Limb (tissue), 2 donors: ENCODE measurements at regions not wholly inside any gene's neighbourhood (a gene's known extent, or its start where the extent isn't known, plus 50 kb on each side); places are given as distances from the start of the nearest gene placed in this dataset.

Experiments used
- DNase-seq, 2 donors: peaks; one replicate each; pipeline ENCODE4 v3.0.0-alpha.2; 2016; ENCODE audit errors: extremely low spot score in 2 of 2

DNA sequence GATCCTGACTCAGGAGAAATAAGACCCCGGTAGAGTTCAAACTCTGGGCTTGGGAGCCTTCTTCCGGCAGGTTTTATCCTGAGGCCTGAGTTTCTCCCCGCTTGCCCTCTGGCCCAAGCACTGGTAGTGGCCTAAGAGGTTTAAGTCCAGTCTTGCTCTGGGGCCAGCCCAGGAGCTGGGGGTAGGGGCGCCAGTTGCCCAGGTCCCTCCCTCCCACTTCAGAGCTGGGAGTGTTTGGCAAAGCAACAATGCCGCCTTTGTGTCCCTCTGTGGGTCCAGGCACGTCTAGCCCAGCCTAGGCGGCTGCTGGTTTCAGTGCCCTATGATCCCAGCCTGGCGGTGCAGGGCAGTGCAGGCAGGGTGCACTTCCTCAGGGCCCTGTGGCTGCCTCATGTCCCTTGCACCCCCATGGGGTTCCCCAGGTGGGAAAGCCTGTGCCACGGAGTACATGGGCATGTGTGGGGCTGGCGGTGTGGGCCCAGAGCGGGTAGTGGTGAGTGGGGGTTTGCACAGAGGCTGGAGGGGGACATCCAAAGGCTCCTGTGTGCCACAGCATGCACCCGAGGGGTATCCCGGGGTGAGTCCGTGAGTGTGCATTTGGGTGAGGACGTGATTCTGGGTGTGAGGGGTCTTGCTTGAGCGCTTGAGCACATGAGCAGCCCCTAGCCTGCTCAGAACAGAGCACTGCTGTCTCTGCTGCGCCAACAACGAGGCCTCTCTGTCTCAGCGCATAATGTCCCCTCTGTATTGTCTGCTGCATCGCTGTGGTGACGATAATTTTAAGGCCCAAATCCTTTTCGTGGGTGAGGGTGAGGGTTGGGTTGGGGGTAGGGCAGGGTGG is 61.7 kb upstream of the PSD2 start:
- DNase-seq = peak in 1 of 2 donors; percentile 62

GRCh38 chr5:139734539-139734916 is 61.1 kb upstream of the PSD2 start:
- no peak for DNase-seq

DNA sequence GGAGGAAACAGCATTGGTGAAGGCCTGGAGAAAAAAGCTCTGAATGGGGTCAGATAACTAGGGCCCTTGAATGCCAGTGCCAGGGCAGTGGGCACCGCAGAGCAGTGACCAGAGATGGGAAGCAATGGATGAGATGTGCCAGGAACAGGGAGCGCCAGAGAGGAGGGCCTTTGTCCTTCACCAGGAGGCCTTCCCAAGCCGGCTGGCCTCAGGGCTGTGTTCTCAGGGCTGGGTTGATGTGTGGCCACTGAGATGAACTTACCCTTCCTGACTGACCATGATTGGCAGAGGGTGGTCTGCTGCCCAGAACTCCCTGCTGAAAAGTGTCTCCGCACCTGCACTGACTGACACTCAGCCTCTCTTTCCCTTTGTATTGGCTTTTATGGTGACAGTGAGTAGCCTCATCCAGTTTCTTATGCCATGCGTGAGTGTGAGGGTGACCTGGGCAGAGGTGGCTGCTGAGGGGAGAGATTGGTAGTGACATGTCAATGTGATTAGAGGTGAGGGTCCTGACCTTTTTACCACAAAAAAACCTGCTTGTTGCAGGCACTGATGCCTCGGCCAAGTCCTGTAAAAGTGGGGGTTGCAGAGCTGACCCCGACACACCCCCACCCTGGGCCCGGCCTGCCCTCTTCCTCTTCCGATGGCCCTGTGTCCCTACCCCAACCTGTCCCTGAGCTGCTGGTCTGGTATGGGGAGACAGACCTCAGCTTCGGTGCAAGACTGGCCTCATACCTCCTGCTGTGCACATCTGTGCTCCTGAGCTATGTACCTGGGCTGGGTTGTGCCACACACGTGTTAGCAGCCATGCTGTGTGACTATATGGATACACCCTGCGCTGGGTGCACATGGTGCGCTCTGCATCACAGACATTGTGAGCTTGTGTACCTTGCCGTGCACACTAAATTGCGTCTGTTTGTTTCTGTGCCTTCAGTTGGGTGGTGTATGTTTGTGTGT is 57.1 kb upstream of the PSD2 start:
- no peak for DNase-seq

DNA sequence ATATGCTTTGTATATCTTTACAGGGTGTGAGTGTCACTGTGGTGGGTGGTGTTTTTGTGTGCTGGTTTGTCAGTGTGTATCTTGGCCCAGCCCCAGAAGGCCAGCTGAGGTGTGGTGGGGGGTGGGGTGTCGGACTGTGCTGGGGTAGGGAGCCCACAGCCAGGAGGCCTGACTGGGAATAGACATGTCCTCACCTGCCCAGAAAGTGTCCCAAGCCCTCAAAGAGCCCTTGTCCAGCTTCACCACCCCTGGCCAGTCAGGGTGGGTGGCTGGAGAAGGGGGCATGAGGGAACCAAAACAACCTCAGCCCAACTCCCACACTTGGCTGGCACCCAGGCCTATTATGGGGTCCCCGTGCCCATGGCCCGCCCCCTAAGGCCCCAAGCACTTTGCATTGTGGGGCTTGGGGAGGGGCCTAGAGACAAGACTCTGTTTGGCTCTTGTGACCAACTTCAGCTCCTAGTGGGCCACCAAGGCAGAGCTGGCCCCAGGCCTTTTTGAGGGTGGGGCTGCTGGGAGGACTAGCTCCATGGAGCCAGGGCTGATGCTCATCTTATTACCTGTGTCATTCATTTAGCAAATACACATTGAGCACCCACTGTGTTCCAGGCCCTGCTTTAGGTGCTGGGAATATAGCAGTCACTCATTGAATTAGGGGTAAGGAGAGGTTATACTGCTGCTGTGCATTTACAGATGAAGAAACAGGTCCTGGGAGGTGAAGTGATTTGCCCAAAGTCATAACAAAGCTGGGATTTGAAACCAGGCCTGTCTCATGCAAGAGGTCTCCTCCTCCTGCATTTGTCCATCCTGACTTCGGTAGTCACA is 56.2 kb upstream of the PSD2 start:
- DNase-seq = no peak

DNA sequence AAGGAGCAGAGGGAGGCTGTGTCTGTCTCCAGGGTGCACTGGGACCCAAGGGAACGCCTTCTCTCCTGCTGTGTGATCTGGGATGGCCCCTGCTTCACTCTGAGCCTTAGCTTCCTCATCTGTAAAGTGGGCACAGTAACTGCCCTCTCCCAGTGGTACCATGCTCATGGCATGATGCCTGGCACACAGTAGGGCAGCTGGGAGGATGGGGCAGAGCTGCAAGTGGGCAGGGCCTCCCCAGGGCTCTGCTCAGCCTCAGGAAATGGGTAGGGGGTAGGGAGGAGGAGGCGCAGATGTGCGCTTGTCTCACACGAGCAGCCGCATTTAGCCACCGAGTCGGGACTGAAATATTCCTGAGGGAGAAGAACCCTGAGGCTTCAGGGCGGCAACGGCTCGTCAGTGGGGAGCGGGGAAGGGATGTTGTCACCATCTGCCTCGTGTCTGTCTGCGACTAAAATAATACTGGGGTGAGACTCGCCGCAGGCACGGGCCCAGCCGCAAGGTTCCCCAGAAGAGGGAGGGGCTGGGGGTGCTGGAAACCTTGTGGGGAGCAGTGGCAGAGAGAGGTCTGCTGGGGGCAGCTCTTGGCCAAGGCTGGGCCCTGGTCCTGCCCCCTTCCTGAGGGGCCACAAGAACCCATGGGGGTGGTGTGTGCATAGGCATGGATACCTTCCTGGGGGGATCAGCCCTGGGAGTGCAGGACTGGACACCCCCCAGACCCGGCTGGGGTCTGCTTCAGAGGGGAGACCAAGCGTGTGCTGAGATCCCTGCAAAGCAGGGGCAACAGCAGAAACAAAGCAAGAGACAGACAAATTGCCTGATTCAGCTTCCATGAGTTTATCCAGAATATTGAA is 55.2 kb upstream of the PSD2 start:
- DNase-seq = no peak

DNA sequence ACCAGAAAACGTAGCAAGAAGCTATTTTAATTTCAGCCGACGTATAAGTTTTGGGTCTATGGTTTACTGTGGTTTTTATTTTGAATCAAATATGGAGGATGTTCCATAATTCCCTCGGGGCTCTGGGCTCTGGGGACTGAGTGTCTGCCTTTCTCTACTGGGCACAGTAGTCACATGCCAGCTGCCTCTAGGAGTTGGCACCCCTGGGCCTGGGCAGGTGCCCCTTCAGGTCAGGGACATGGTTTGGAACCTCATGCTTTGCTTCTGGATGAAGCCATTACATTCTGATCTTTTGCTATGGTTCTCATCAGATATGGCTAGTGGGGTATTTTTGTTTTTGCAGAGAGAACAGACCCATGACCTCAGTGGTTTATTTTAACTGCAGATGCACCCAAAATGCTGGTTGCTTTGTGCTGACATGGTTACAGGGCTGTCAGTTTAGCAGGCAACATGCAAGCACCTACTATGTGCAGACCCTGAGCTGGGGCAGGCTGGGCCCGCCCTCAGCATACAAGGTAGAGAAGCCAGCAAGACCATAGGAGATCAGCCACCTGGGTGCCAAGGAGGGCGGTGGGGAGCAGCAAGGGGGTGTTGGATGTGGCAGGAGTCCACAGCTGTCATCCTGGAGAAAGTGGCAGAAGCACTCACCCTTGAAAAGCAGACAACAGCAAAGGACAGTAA is 54.5 kb upstream of the PSD2 start:
- DNase-seq = no peak

DNA sequence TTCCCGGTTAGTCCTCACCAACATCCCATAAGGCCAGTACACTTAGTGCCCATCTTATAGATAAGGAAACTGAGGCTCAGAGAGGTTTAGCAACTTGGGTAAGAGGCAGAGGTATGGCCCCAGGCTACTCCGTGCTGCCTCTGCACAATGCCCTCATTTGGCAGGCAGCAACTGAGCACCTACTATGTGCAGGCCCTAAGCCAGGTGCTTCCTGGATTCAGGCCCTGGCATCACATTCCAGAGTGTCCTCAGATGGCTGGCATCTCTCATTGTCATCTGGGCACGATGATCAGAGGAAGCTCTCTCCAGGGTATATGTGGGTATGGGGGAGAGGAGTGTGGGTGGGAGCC is 53.8 kb upstream of the PSD2 start:
- DNase-seq = no peak

DNA sequence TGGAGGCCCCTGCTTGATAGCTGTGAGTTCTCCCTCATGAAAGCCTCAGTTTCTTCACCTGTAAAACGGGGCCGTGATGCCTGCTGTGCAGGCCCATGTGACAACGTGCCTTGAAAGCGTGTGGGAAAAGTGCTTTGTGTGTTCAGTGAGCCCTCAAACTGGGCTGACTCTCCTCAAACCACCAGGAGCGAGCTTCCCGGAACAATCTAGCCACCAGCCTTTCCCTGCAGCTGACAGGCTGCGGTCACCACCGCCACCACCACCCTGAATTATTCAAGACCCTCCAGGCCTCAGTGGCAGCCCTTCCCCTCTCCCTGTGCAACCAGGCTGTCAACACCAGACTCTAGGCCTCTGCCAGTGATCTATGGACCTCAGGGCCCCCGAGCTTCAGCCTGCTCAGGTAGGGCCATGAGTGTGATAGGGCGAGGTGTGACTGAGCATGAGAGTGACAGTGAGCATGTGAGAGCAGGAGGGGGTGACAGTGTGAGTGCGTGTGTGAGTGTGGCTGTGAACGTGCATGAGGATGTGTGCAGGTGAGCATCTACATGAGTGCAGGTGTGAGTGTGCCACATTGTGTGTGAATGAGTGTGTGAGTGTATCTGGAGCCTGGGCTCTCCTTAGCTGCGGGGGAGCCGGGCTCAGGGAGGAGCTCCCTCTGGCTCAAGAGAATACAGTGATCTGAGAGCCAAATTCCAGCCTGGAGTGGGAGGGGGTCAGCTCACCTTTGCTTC is 53.3 kb upstream of the PSD2 start:
- no peak for DNase-seq

DNA sequence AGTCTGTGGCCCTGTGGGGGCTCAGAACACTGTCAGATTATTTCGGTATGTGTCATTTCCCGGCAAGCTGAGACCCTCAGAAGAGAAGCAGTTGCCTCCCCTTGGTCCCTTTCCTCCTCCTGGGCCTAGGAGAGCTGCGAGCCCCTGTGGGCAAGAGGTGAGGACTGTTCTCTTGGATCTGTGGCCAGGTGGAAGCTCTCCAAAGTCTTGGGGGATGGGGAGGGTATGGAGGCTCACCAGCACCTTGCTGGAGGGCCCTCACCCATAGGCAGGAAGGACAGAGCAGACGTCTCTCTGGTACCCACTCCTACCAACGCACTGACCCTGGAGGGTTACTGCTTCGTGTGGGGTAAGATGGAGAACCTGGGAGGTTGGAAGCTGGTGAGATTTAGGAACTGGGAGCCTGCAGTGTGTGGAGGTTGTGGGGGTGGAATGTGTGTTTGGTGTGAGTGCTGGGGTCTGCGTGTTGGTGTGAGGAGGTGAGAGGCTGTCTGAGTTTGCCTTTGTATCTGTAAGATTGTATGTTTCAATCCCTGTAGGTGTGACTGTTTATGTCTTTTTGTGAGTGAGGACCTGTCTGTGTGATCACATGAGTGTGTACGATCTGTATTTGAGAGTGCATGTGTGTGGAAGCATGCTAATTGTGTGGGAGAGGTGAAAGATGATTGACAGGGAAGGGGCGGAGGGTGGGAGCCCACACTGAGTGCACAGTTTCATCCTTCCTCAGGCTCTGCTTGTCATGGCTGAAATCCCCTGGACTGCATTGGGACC is 52.4 kb upstream of the PSD2 start:
- no peak for DNase-seq

DNA sequence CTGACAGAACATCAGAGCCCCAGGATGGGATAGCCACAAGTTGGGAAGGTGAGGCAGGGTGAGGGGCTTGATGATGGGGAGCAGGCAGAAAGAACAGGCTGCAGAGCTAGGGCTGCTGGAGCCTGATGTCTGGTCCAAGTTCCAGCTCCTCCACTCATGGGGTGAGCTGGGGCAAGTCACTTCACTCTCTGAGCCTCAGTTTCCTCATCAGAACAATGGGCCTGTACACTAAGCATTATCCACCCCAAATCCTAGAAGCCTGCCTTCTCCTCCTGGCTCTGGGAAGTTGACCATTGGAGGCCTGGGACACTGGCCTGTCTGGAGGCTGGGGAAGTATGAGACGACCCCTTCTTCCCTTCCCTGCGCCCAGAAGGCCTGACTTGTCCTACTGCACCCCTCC is 51.8 kb upstream of the PSD2 start:
- no peak for DNase-seq

DNA sequence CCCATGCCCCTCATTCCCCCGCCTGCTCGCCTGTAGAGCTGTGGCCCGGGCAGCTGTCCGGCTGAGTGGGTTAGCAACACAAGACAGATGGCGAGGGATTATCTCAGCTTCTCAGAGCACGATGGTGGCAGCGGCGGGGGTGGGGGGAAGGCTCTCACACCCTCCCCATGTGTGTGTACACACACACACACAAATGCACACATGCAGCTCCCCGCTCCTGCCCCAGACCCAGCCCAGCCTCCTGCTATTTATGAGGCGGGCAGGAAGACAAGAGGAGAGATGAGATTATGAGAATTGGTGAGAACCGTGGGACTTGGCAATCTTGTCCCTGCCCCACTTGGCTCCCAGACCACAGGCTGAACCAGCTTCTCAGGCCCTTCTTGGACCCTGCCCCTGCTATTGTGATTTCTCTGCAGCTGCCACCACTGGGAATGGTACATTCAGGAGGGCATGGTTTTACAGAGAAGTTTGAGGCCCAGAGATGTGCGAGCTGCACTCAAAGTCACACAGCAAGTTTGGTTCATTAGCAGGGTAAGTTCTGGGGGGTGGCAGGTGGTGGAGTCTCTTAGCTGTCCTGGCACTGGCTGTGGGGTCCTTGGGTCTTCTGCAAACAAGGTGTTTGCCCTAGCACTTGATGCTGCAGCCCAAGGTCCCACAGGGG is 51.0 kb upstream of the PSD2 start:
- peak in 1 of 2 donors; percentile 56 for DNase-seq

- peak in 1 of 2 donors; percentile 52 for DNase-seq
These were observed 50.3 kb upstream of the PSD2 start for GRCh38 chr5:139745132-139745799.

DNA sequence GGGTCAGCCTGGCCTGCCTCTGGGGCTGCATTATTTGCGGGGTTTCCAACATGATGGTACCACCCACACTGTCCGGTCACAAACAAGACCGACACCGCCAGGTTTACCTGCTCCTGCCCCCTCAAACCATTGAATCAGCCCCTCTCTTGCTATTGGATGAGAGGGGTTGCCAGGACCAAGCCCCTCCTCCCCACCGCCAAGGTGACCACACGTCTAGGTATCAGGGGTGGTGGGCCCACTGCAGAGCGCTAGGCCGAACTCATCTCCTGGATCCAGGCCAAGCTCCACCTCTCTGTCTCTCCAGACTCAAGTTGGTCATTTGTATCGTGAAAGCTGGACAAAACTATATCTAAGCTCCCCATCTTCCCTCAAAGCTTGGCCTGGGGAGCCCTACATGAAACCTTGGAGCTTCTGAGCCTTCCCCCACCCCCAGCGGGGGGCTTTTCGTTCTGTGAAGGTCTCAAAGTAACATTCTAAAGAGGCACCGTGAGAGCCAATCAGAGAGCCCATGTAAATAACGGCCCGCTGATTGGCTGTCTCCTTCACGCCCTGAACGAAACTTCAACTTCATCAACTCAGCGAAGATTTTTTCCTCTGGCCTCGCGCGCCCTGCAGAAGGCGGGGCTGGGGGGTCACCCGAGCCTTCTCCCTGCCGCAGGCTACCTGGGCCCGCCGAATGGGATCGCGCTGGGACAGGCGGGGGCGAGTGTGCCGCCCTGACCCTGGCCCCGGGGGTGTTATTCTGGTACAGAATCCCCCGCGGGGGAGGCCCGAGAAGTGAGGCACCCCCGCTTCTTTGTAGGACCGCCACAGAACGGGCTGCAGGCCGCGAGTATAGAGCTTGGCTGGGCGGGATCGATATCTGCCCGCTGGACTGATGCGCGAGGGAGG is 49.6 kb upstream of the PSD2 start:
- peak; percentile 79 to 83 for DNase-seq
